Astrocyte of the spinal cord (primary cell): ENCODE measurements at regions not wholly inside any gene's neighbourhood (a gene's known extent, or its start where the extent isn't known, plus 50 kb on each side); places are given as distances from the start of the nearest gene placed in this dataset.

Experiments used
- DNase-seq: peaks from one replicate; pipeline ENCODE4 v3.0.0; 2011; ENCODE audit warnings: low read depth, low spot score
- H3K4me3 ChIP-seq: 2 replicates; pipeline ENCODE4 v1.5.1; 2011; ENCODE audit warnings: low read depth, mild to moderate bottlenecking, low read length, moderate library complexity
- in situ Hi-C: cut with HindIII; loops from 2 replicates; pipeline ENCODE4 v1.10.0; 2017; ENCODE audit warnings: low sequenced_read_pairs
- TF ChIP-seq, protein P1 (sequence below): IDR thresholded peaks from 2 replicates; pipeline ENCODE4 v1.5.1; 2012; ENCODE audit warnings: low read depth, mild to moderate bottlenecking, low read length, inconsistent platforms

DNA sequence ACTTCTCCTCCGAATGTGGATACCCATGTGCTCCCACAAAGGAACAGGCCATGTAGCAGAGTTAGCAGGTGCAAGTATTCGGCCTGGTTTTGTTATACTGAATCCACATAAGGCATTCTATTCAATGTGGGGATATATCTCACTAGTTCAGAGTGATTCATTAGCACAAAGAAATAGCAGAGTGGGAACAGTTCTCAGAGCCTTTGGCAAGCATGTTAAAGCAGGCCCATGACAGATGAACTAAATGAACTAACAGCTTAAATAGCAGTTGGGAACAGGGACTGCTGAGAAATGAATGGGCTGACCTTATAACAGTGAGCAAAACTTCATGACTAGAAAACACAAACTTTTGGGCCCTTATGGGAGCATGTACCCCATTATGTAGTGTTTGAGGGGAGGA, 352.0 kb downstream of the FLRT2 start:
- TF ChIP-seq, protein P1, sequence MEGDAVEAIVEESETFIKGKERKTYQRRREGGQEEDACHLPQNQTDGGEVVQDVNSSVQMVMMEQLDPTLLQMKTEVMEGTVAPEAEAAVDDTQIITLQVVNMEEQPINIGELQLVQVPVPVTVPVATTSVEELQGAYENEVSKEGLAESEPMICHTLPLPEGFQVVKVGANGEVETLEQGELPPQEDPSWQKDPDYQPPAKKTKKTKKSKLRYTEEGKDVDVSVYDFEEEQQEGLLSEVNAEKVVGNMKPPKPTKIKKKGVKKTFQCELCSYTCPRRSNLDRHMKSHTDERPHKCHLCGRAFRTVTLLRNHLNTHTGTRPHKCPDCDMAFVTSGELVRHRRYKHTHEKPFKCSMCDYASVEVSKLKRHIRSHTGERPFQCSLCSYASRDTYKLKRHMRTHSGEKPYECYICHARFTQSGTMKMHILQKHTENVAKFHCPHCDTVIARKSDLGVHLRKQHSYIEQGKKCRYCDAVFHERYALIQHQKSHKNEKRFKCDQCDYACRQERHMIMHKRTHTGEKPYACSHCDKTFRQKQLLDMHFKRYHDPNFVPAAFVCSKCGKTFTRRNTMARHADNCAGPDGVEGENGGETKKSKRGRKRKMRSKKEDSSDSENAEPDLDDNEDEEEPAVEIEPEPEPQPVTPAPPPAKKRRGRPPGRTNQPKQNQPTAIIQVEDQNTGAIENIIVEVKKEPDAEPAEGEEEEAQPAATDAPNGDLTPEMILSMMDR: no peak
- in situ Hi-C loops: no loop called here
- H3K4me3 ChIP-seq: no peak overlapping the region
- DNase-seq: no peak

DNA sequence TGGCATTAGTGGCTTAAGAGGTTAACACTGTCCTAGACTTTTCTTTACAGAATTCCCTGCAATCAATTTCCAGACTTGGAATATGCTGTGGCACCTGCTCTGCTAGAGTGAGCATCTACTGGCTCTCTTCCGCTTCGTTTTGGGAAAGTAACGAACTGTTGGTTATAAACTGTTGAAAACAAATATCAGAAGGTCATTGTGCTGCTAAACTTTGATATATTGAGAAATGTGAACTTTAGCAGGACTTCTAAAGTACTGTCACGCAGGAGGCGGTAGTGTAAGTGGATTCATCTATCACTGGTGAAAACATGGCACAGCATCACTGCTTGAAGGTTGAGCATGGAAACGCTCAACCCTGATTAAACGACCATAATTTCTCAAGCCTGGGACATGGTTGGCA, 348.9 kb downstream of the FLRT2 start:
- no peak overlapping the region for H3K4me3 ChIP-seq
- no peak for DNase-seq
- TF ChIP-seq, protein P1: no peak
- in situ Hi-C loops: no loop called here

DNA sequence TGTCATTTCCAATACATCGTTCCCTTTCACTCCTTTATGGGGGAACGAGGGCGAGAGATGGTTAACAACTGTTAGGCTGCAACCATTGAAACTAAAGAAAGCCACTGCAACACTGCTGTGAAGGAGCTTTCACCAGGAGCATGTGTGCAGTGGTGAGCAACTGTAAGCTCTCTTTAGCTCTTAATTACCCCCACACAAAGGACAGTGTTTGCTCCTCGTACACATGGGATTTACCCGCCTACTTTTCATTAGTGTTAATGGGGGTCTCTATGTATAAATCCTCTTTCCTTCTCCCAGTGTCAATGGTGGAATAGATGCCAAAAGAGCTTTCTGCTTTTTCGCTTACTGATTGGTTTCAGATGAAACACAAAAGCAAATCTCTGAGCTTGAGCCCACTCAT, 343.1 kb downstream of the FLRT2 start:
- DNase-seq: no peak
- in situ Hi-C loops: no loop called here
- TF ChIP-seq, protein P1: no peak
- no peak overlapping the region for H3K4me3 ChIP-seq

DNA sequence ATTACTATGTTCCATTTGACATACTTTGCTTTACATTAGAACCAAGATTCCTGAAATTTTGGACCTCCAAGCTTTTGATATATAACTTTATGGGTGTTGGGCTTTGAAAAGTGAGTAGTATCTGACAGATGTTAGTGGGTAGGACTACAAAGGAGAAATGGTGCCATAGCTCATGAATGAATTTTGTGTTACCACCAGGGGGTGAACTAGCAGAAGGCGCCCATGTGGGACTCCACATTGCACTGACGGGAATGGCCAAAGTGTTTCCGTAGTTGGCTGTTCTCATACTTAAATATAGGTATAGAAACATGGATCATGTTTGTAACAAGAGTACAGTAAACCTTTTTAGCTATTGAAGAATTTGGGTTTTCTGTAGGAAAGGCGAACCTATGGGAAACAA, 337.5 kb downstream of the FLRT2 start:
- no peak for DNase-seq
- in situ Hi-C loops: no loop called here
- TF ChIP-seq, protein P1: peak; percentile 9
- no peak overlapping the region for H3K4me3 ChIP-seq

DNA sequence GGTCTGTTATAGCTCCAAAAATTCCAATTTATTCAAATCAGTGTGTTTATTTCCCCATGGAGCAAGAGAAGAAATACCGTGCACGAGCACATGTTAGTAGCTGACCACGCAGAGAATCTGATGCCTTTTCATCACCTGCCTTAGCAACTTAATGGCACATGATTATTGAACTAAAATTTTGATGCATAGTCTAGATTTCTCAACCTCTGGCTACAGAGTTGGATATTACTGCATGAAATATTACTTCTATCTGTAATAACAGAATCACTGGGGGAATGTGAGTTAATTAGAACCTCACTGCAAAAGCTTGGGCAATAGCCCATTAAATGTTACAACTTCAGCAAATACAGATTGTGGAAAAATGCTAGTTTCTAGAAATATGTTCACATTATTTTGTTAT, 335.8 kb downstream of the FLRT2 start:
- TF ChIP-seq, protein P1: no peak
- no peak overlapping the region for H3K4me3 ChIP-seq
- in situ Hi-C loops: no loop called here
- DNase-seq: no peak

DNA sequence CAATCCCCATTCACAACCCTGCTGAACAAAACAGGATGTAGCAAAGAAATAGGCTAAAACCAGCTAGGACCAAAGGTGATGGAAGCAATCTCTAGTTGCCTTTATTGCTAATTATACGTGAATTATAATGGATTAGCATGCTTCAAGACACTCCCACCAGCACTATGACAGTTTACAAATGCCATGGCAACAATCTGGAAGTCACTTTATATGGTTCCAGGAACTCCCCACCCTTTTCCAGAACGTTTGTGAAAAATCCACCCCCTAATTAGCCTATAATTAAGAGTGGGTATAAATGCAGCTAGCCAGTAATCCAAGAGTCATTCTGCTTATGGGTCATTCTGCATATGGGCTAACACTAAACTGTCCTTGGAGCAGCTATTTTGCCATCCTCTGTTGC, 328.7 kb downstream of the FLRT2 start:
- in situ Hi-C loops: no loop called here
- TF ChIP-seq, protein P1: no peak
- no peak overlapping the region for H3K4me3 ChIP-seq

DNA sequence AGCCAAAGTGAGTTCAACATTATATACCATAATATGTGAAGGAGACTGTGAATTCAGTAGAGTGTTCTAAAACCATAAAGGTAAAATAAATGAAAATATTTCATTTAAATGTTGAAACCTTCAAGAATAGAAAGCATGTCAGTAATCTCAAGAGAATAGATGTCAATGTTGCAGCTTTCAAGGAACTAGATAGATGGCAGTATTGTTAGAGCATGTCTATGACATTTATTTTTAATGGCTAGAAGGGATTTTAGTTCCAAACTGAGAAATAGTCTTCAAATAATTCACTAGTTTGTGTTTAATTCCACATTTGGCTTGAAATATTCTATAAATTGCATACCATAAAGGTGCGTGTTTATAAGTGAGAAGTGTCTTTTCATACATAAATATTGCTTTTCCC, 326.5 kb downstream of the FLRT2 start:
- DNase-seq: no peak
- H3K4me3 ChIP-seq: no peak overlapping the region
- in situ Hi-C loops: no loop called here
- TF ChIP-seq, protein P1: peak; percentile 14

More for the DNA sequence above, 328.7 kb downstream of the FLRT2 start:
- DNase-seq: no peak
